ENCODE measurements at regions not wholly inside any gene's neighbourhood (a gene's known extent, or its start where the extent isn't known, plus 50 kb on each side); places are given as distances from the start of the nearest gene placed in this dataset.

GRCh38 chr1:68600049-68600661 is 103.3 kb upstream of the DEPDC1 start:
- TF ChIP-seq CTCF (IDR thresholded peaks at IDR 0.05), result peak; percentile 27 to 66 (median 54)
- no peak for TF ChIP-seq POLR2A (IDR thresholded peaks at IDR 0.05)
